CD14-positive monocyte (primary cell): ENCODE measurements at regions not wholly inside any gene's neighbourhood (a gene's known extent, or its start where the extent isn't known, plus 50 kb on each side); places are given as distances from the start of the nearest gene placed in this dataset.

Experiments
- DNase-seq, 3 donors: peaks; one replicate each; pipeline ENCODE4 v3.0.0-alpha.2; 2011 to 2022
- H2AFZ ChIP-seq: 2 replicates; pipeline ENCODE4 v1.6.0; 2012; ENCODE audit warnings: mild to moderate bottlenecking, low read depth, low read length, inconsistent platforms; ENCODE audit not compliant: insufficient read depth, poor library complexity, severe bottlenecking
- H3K27ac ChIP-seq, 2 donors: 1 replicate in 1 of 2; 2 replicates in 1 of 2; pipeline ENCODE4 v1.5.1; 2012 to 2013; ENCODE audit warnings: low read length in 2 of 2, control low read depth in 1 of 2, inconsistent platforms in 1 of 2, low read depth in 1 of 2, mild to moderate bottlenecking in 1 of 2
- H3K27me3 ChIP-seq, 2 donors: one replicate each; pipeline versions ENCODE4 v1.6.0 to v1.6.1; 2011 to 2013; ENCODE audit warnings: low read length in 2 of 2; ENCODE audit not compliant: control insufficient read depth in 2 of 2, insufficient read depth in 2 of 2
- H3K36me3 ChIP-seq, 2 donors: replicated peaks in 1 of 2; 1 replicate in 1 of 2; 2 replicates in 1 of 2; pipeline versions ENCODE4 v1.5.1 to v1.6.1; 2012 to 2013; ENCODE audit warnings: low read length in 2 of 2, control low read depth in 1 of 2, inconsistent platforms in 1 of 2, mild to moderate bottlenecking in 1 of 2; ENCODE audit not compliant: insufficient read depth in 2 of 2, control insufficient read depth in 1 of 2
- H3K4me1 ChIP-seq, 2 donors: 1 replicate in 1 of 2; 2 replicates in 1 of 2; pipeline versions ENCODE4 v1.5.1 to v1.6.1; 2012 to 2013; ENCODE audit warnings: low read length in 2 of 2, control low read depth in 1 of 2, inconsistent platforms in 1 of 2, mild to moderate bottlenecking in 1 of 2, moderate library complexity in 1 of 2; ENCODE audit not compliant: insufficient read depth in 2 of 2, control insufficient read depth in 1 of 2
- H3K4me2 ChIP-seq: replicated peaks from 2 replicates; pipeline ENCODE3; 2012; ENCODE audit warnings: low read length, moderate library complexity, mild to moderate bottlenecking; ENCODE audit not compliant: poor library complexity, severe bottlenecking; ENCODE audit errors: extremely low read depth
- H3K4me3 ChIP-seq, 3 experiments: fragments of 200-600 bp in 1 of 3; sonication (generic) in 1 of 3; replicated peaks in 1 of 3; 1 replicate in 2 of 3; 2 replicates in 1 of 3; pipeline ENCODE4 v1.5.1; 2011 to 2013; ENCODE audit warnings: low read length in 3 of 3, mild to moderate bottlenecking in 3 of 3, control low read depth in 2 of 3, low read depth in 2 of 3, inconsistent platforms in 1 of 3, moderate library complexity in 1 of 3
- H3K79me2 ChIP-seq: 2 replicates; pipeline ENCODE4 v1.6.0; 2012; ENCODE audit warnings: mild to moderate bottlenecking, control low read depth, inconsistent platforms, low read length, moderate library complexity; ENCODE audit not compliant: insufficient read depth
- H3K9ac ChIP-seq: 2 replicates; pipeline ENCODE4 v1.6.0; 2017; ENCODE audit warnings: low read length, mild to moderate bottlenecking; ENCODE audit not compliant: insufficient read depth, poor library complexity, severe bottlenecking
- H3K9me3 ChIP-seq, 2 donors: replicated peaks in 1 of 2; 1 replicate in 1 of 2; 2 replicates in 1 of 2; pipeline versions ENCODE4 v1.5.1 to v1.6.1; 2012 to 2013; ENCODE audit warnings: low read length in 2 of 2, control low read depth in 1 of 2; ENCODE audit not compliant: control insufficient read depth in 1 of 2, insufficient read depth in 1 of 2
- H4K20me1 ChIP-seq: 2 replicates; pipeline ENCODE4 v1.6.0; 2012; ENCODE audit warnings: mild to moderate bottlenecking, low read length, control low read depth, moderate library complexity; ENCODE audit not compliant: insufficient read depth
- H3K27ac Mint-ChIP-seq, 7 donors: one replicate each; pipeline ENCODE4 v1.8.0; 2020; ENCODE audit warnings: mild to moderate bottlenecking in 7 of 7, mixed read lengths in 7 of 7, moderate library complexity in 6 of 7, inconsistent platforms in 2 of 7
- H3K27me3 Mint-ChIP-seq, 3 donors: one replicate each; pipeline ENCODE4 v1.8.0; 2021 to 2022; ENCODE audit warnings: low read depth in 3 of 3, mild to moderate bottlenecking in 3 of 3, mixed read lengths in 3 of 3, moderate library complexity in 3 of 3, inconsistent platforms in 1 of 3
- H3K36me3 Mint-ChIP-seq, 2 donors: one replicate each; pipeline ENCODE4 v1.8.0; 2020; ENCODE audit warnings: mixed read lengths in 2 of 2, inconsistent platforms in 1 of 2, mild to moderate bottlenecking in 1 of 2
- H3K4me1 Mint-ChIP-seq: one replicate; pipeline ENCODE4 v1.8.0; 2020; ENCODE audit warnings: mild to moderate bottlenecking, mixed read lengths
- H3K4me3 Mint-ChIP-seq, 2 donors: one replicate each; pipeline ENCODE4 v1.8.0; 2020; ENCODE audit warnings: mild to moderate bottlenecking in 2 of 2, mixed read lengths in 2 of 2, moderate library complexity in 1 of 2
- H3K9me3 Mint-ChIP-seq, 7 donors: one replicate each; pipeline ENCODE4 v1.8.0; 2020 to 2022; ENCODE audit warnings: mixed read lengths in 7 of 7, mild to moderate bottlenecking in 6 of 7, moderate library complexity in 6 of 7, inconsistent platforms in 2 of 7
- WGBS: methylation state at CpG from one replicate; pipeline ENCODE4 v1.1.5; 2013; ENCODE audit warnings: missing lambda C conversion rate; ENCODE audit not compliant: insufficient coverage; 5-methylcytosine and 5-hydroxymethylcytosine counted together
- intact Hi-C, 2 donors: fragments of 100-400 bp; cut with micrococcal nuclease; formaldehyde crosslinking; loops; one replicate each; pipeline versions ENCODE4 v1.15.0 to v1.15.1; 2023
- TF ChIP-seq, protein P1 (sequence below): fragments of 200-600 bp; IDR thresholded peaks from one replicate; pipeline ENCODE4 v1.8.0; 2022; ENCODE audit warnings: antibody characterized with exemption, mild to moderate bottlenecking

DNA sequence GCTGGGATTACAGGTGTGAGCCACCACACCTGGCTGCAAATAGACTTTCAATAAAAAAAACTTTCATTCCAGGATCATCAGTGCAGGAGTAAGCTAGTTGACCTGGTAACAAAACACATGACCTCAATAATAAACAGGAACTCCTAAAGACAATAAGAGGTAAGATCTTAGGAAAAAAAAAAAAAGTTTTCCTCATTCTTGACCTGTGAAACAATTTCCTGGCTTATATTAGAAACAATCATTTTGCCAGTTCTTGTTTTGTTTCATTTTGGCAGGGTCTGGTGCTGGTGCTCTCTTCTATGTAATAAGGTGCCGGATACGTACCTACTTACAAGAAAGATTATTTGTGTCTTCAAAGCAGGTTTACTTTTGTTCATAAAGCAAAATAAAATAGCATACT, 90.6 kb upstream of the AMN1 start:
- H3K4me1 ChIP-seq = peaks cover 0 to 4% of the 10 kb centered on the region in 2 donors
- no peak overlapping the region for H3K9ac ChIP-seq
- H3K79me2 ChIP-seq = no peaks in the 10 kb centered on the region
- H3K4me2 ChIP-seq = no peak overlapping the region
- H4K20me1 ChIP-seq = no peaks in the 10 kb centered on the region
- Mint-ChIP-seq H3K4me3 (no peak overlapping the region), H3K4me1 (peaks cover 3% of the 10 kb centered on the region), H3K27me3 (no peaks in the 10 kb centered on the region), H3K27ac (no peak overlapping the region), H3K36me3 (no peaks in the 10 kb centered on the region), H3K9me3 (peaks cover 0 to 11% (median 6%) of the 10 kb centered on the region in 7 donors)
- H3K9me3 ChIP-seq = peaks cover 0 to 1% of the 10 kb centered on the region in 2 donors
- intact Hi-C loops = loop anchor here in 1 of 2 donors (10.0 kb wide), 1 partner anchor 55 kb away; no protein-coding TSS in a partner anchor
- H3K4me3 ChIP-seq = no peak overlapping the region
- H3K36me3 ChIP-seq = no peaks in the 10 kb centered on the region
- DNase-seq = no peak
- H2AFZ ChIP-seq = no peak overlapping the region
- no peak overlapping the region for H3K27ac ChIP-seq
- H3K27me3 ChIP-seq = no peaks in the 10 kb centered on the region
- no CpG with 5 or more reads among the region's 2 CpGs for WGBS
- TF ChIP-seq, protein P1, sequence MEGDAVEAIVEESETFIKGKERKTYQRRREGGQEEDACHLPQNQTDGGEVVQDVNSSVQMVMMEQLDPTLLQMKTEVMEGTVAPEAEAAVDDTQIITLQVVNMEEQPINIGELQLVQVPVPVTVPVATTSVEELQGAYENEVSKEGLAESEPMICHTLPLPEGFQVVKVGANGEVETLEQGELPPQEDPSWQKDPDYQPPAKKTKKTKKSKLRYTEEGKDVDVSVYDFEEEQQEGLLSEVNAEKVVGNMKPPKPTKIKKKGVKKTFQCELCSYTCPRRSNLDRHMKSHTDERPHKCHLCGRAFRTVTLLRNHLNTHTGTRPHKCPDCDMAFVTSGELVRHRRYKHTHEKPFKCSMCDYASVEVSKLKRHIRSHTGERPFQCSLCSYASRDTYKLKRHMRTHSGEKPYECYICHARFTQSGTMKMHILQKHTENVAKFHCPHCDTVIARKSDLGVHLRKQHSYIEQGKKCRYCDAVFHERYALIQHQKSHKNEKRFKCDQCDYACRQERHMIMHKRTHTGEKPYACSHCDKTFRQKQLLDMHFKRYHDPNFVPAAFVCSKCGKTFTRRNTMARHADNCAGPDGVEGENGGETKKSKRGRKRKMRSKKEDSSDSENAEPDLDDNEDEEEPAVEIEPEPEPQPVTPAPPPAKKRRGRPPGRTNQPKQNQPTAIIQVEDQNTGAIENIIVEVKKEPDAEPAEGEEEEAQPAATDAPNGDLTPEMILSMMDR = no peak

DNA sequence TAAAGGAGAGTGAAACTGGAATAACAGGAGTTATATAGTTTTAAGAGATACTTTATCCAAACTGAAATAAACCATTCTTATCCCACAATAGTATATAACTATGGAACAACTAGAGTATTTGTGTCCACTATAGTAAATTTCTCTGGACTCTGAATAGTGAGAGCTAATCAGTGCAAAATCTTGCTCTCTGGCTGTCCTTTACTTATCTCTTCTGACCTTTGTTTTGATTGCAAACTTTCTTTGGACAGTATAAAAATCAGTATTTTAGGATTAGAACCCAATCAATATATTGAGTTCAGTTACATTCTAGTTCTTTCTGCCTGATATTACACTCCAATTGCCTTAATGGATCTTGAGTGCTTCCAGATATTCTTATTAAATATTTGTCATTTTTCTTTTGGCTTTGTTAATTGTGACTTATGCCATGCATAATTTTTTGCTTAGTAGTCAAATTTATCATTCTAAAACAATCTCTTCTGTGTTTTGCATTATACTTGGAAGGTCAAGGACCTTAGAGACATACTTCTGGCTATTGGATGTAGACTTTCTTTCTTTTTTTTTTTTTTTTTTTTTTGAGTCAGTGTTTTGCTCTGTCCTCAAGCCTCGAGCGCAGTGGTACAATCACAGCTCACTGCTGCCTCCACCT, 89.9 kb upstream of the AMN1 start:
- no peak overlapping the region for H3K4me3 Mint-ChIP-seq
- intact Hi-C loops = loop anchor here in 1 of 2 donors (10.0 kb wide), 1 partner anchor 54 kb away; no protein-coding TSS in a partner anchor

More for the DNA sequence above, 89.9 kb upstream of the AMN1 start:
- no peaks in the 10 kb centered on the region for H3K9me3 ChIP-seq
- no peaks in the 10 kb centered on the region for H4K20me1 ChIP-seq
- H3K79me2 ChIP-seq = no peaks in the 10 kb centered on the region
- H3K4me1 ChIP-seq = peaks cover 0 to 4% of the 10 kb centered on the region in 2 donors
- H3K9ac ChIP-seq = no peak overlapping the region
- H2AFZ ChIP-seq = no peak overlapping the region
- Mint-ChIP-seq H3K27me3 (peaks cover 0 to 1% (median 0%) of the 10 kb centered on the region in 3 donors), H3K9me3 (peaks cover 0 to 5% (median 1%) of the 10 kb centered on the region in 7 donors), H3K36me3 (no peaks in the 10 kb centered on the region), H3K27ac (no peak overlapping the region), H3K4me1 (peaks cover 3% of the 10 kb centered on the region)
- no peak overlapping the region for H3K4me2 ChIP-seq
- no peak overlapping the region for H3K27ac ChIP-seq
- DNase-seq = no peak
- no peaks in the 10 kb centered on the region for H3K27me3 ChIP-seq
- TF ChIP-seq, protein P1 = no peak
- H3K4me3 ChIP-seq = no peak overlapping the region
- no peaks in the 10 kb centered on the region for H3K36me3 ChIP-seq
- WGBS = no CpG with 5 or more reads among the region's 2 CpGs
